Mesendoderm (in vitro differentiated cells): ENCODE measurements at regions not wholly inside any gene's neighbourhood (a gene's known extent, or its start where the extent isn't known, plus 50 kb on each side); places are given as distances from the start of the nearest gene placed in this dataset.

Source experiments
- DNase-seq: peaks from one replicate; pipeline ENCODE4 v3.0.0; 2013
- H2AK5ac ChIP-seq: 2 replicates; pipeline ENCODE4 v1.6.1; 2013; ENCODE audit warnings: low read length, inconsistent platforms
- H2BK120ac ChIP-seq: 2 replicates; pipeline ENCODE4 v1.6.1; 2013; ENCODE audit warnings: low read depth, mild to moderate bottlenecking, low read length, moderate library complexity, mixed read lengths
- H2BK15ac ChIP-seq: replicated peaks from 2 replicates; pipeline ENCODE4 v1.6.1; 2013; ENCODE audit warnings: low read depth, mild to moderate bottlenecking, moderate library complexity
- H2BK5ac ChIP-seq: 2 replicates; pipeline ENCODE4 v1.6.1; 2013; ENCODE audit warnings: low read length, inconsistent platforms
- H3K18ac ChIP-seq: 2 replicates; pipeline ENCODE4 v1.6.1; 2013; ENCODE audit warnings: mild to moderate bottlenecking, low read length, mixed read lengths
- H3K23ac ChIP-seq: one replicate; pipeline ENCODE4 v1.6.1; 2013; ENCODE audit warnings: low read length
- H3K27ac ChIP-seq: 2 replicates; pipeline ENCODE4 v1.5.1; 2013; ENCODE audit warnings: low read depth, mild to moderate bottlenecking, inconsistent platforms, low read length, moderate library complexity
- H3K27me3 ChIP-seq: 2 replicates; pipeline ENCODE4 v1.6.1; 2013; ENCODE audit warnings: low read length, control low read depth, mild to moderate bottlenecking, inconsistent platforms; ENCODE audit not compliant: insufficient read depth, poor library complexity
- H3K36me3 ChIP-seq: 2 replicates; pipeline ENCODE4 v1.6.1; 2013; ENCODE audit warnings: low read length, inconsistent platforms; ENCODE audit not compliant: control insufficient read depth, insufficient read depth
- H3K4ac ChIP-seq: one replicate; pipeline ENCODE4 v1.6.1; 2013; ENCODE audit warnings: low read depth, mild to moderate bottlenecking, low read length, moderate library complexity
- H3K4me1 ChIP-seq: 2 replicates; pipeline ENCODE4 v1.6.1; 2013; ENCODE audit warnings: low read depth, low read length, inconsistent platforms; ENCODE audit not compliant: control insufficient read depth
- H3K4me2 ChIP-seq: 2 replicates; pipeline ENCODE4 v1.6.1; 2013; ENCODE audit warnings: low read length
- H3K4me3 ChIP-seq: 2 replicates; pipeline ENCODE4 v1.5.1; 2013; ENCODE audit warnings: mild to moderate bottlenecking, low read length
- H3K56ac ChIP-seq: one replicate; pipeline ENCODE4 v1.6.1; 2013; ENCODE audit warnings: low read length
- H3K79me1 ChIP-seq: 2 replicates; pipeline ENCODE4 v1.6.1; 2013; ENCODE audit warnings: low read length, inconsistent platforms
- H3K79me2 ChIP-seq: 2 replicates; pipeline ENCODE4 v1.6.1; 2013; ENCODE audit warnings: mild to moderate bottlenecking, low read length; ENCODE audit not compliant: control insufficient read depth, insufficient read depth
- H3K9ac ChIP-seq: 2 replicates; pipeline ENCODE4 v1.6.1; 2013; ENCODE audit warnings: low read length, inconsistent platforms
- H4K5ac ChIP-seq: one replicate; pipeline ENCODE4 v1.6.1; 2013; ENCODE audit warnings: low read length
- H4K8ac ChIP-seq: one replicate; pipeline ENCODE4 v1.6.1; 2013; ENCODE audit warnings: low read depth, mild to moderate bottlenecking, control low read depth, low read length, moderate library complexity
- WGBS: extraction: QIAGEN DNeasy Blood & Tissue Kit; methylation state at CpG from one replicate; pipeline ENCODE4 v1.1.7; 2013; ENCODE audit warnings: low lambda C conversion rate, missing lambda C conversion rate; ENCODE audit not compliant: insufficient coverage; ENCODE audit errors: extremely low coverage; 5-methylcytosine and 5-hydroxymethylcytosine counted together

- no peak overlapping the region for H4K8ac ChIP-seq
- no CpG with 5 or more reads among the region's 10 CpGs for WGBS
Measured at GRCh38 chr1:110746644-110747259, 72.0 kb upstream of the KCNA3 start.

GRCh38 chr1:110743397-110743796, 68.7 kb upstream of the KCNA3 start:
- Histone ChIP-seq H2AK5ac (no peak overlapping the region), H3K79me1 (no peaks in the 10 kb centered on the region), H3K56ac (no peak overlapping the region), H3K4me3 (no peak overlapping the region), H3K27me3 (no peaks in the 10 kb centered on the region), H3K4me1 (no peaks in the 10 kb centered on the region), H4K5ac (no peak overlapping the region), H2BK5ac (no peak overlapping the region), H3K4ac (no peak overlapping the region), H3K27ac (no peak overlapping the region), H3K18ac (no peak overlapping the region), H3K4me2 (no peak overlapping the region), H2BK15ac (no peak overlapping the region), H2BK120ac (no peak overlapping the region), H4K8ac (no peak overlapping the region), H3K36me3 (no peaks in the 10 kb centered on the region), H3K9ac (no peak overlapping the region), H3K79me2 (no peaks in the 10 kb centered on the region), H3K23ac (no peak overlapping the region)
- DNase-seq: no peak

More at GRCh38 chr1:110746644-110747259, 72.0 kb upstream of the KCNA3 start:
- no peak overlapping the region for H2BK120ac ChIP-seq
- no peak overlapping the region for H3K23ac ChIP-seq
- H3K4me3 ChIP-seq: no peak overlapping the region
- H3K27ac ChIP-seq: no peak overlapping the region
- H3K4ac ChIP-seq: no peak overlapping the region
- peak; percentile 77 for DNase-seq
- H3K27me3 ChIP-seq: no peaks in the 10 kb centered on the region
- no peak overlapping the region for H3K56ac ChIP-seq
- H3K79me1 ChIP-seq: no peaks in the 10 kb centered on the region
- H3K79me2 ChIP-seq: no peaks in the 10 kb centered on the region
- no peak overlapping the region for H2BK15ac ChIP-seq
- no peak overlapping the region for H3K18ac ChIP-seq
- no peak overlapping the region for H4K5ac ChIP-seq
- H2BK5ac ChIP-seq: no peak overlapping the region
- no peaks in the 10 kb centered on the region for H3K4me1 ChIP-seq
- no peak overlapping the region for H2AK5ac ChIP-seq
- H3K36me3 ChIP-seq: no peaks in the 10 kb centered on the region
- no peak overlapping the region for H3K9ac ChIP-seq
- H3K4me2 ChIP-seq: no peak overlapping the region

GRCh38 chr1:110736900-110737605, 62.3 kb upstream of the KCNA3 start:
- Histone ChIP-seq H3K27ac (no peak overlapping the region), H3K79me1 (no peaks in the 10 kb centered on the region), H3K18ac (no peak overlapping the region), H3K79me2 (no peaks in the 10 kb centered on the region), H4K8ac (no peak overlapping the region), H3K9ac (no peak overlapping the region), H3K4ac (no peak overlapping the region), H2BK15ac (no peak overlapping the region), H3K23ac (no peak overlapping the region), H2BK5ac (no peak overlapping the region), H2BK120ac (no peak overlapping the region), H3K4me1 (no peaks in the 10 kb centered on the region), H3K36me3 (no peaks in the 10 kb centered on the region), H3K4me3 (no peak overlapping the region), H3K4me2 (no peak overlapping the region), H4K5ac (no peak overlapping the region), H3K56ac (no peak overlapping the region), H2AK5ac (no peak overlapping the region), H3K27me3 (no peaks in the 10 kb centered on the region)
- WGBS: no CpG with 5 or more reads among the region's 5 CpGs
- DNase-seq: no peak

GRCh38 chr1:110734133-110734680, 59.5 kb upstream of the KCNA3 start:
- WGBS: no CpG with 5 or more reads among the region's 5 CpGs
- no peak for DNase-seq
- Histone ChIP-seq H2BK15ac (no peak overlapping the region), H2AK5ac (no peak overlapping the region), H3K27me3 (no peaks in the 10 kb centered on the region), H3K79me1 (no peaks in the 10 kb centered on the region), H3K4ac (no peak overlapping the region), H3K23ac (no peak overlapping the region), H4K5ac (no peak overlapping the region), H3K79me2 (no peaks in the 10 kb centered on the region), H2BK5ac (no peak overlapping the region), H3K36me3 (no peaks in the 10 kb centered on the region), H2BK120ac (no peak overlapping the region), H3K18ac (no peak overlapping the region), H3K4me1 (no peaks in the 10 kb centered on the region), H3K9ac (no peak overlapping the region), H3K4me2 (no peak overlapping the region), H3K56ac (no peak overlapping the region), H4K8ac (no peak overlapping the region), H3K27ac (no peak overlapping the region), H3K4me3 (no peak overlapping the region)

GRCh38 chr1:110731529-110731928, 56.8 kb upstream of the KCNA3 start:
- Histone ChIP-seq H3K79me1 (no peaks in the 10 kb centered on the region), H3K56ac (no peak overlapping the region), H3K23ac (no peak overlapping the region), H3K4ac (no peak overlapping the region), H2BK15ac (no peak overlapping the region), H3K79me2 (no peaks in the 10 kb centered on the region), H2BK5ac (no peak overlapping the region), H3K4me2 (no peak overlapping the region), H3K18ac (no peak overlapping the region), H3K36me3 (no peaks in the 10 kb centered on the region), H4K5ac (no peak overlapping the region), H3K27ac (no peak overlapping the region), H2AK5ac (no peak overlapping the region), H3K4me3 (no peak overlapping the region), H2BK120ac (no peak overlapping the region), H3K9ac (no peak overlapping the region), H3K4me1 (no peaks in the 10 kb centered on the region), H3K27me3 (no peaks in the 10 kb centered on the region), H4K8ac (no peak overlapping the region)
- DNase-seq: no peak
- WGBS: no CpG with 5 or more reads among the region's 5 CpGs
